ENCODE measurements at regions not wholly inside any gene's neighbourhood (a gene's known extent, or its start where the extent isn't known, plus 50 kb on each side); places are given as distances from the start of the nearest gene placed in this dataset.
A peak's percentile ranks its signal among the peaks of the same experiment; 100 is the strongest.

GRCh38 chr1:185495007-185495406, 178.0 kb upstream of the IVNS1ABP start:
- H3K27me3 ChIP-seq (ENCODE audit: control insufficient read depth in 1 of 2, insufficient read depth in 2 of 2, low read length in 2 of 2) = no peaks in the 10 kb centered on the region
- H3K9me3 ChIP-seq (ENCODE audit: control insufficient read depth in 1 of 2, low read length in 2 of 2) = no peaks in the 10 kb centered on the region
- H3K36me3 ChIP-seq (ENCODE audit: control insufficient read depth in 1 of 2, insufficient read depth in 2 of 2, low read length in 2 of 2) = no peaks in the 10 kb centered on the region
- H3K27ac ChIP-seq (ENCODE audit: low read depth, low read length) = no peak overlapping the region
- H3K4me3 ChIP-seq (ENCODE audit: low read depth in 1 of 2, low read length in 2 of 2) = no peak overlapping the region
- no peaks in the 10 kb centered on the region for H3K4me1 ChIP-seq (ENCODE audit: control insufficient read depth in 1 of 2, insufficient read depth in 2 of 2, low read length in 2 of 2)
- H3K9ac ChIP-seq (ENCODE audit: low read depth in 1 of 2, low read length in 2 of 2) = no peak overlapping the region

- H3K9me3 ChIP-seq (ENCODE audit: control insufficient read depth in 1 of 2, low read length in 2 of 2) = no peaks in the 10 kb centered on the region
- H3K4me3 ChIP-seq (ENCODE audit: low read depth in 1 of 2, low read length in 2 of 2) = no peak overlapping the region
- peaks cover 10% of the 10 kb centered on the region in 2 donors for H3K4me1 ChIP-seq (ENCODE audit: control insufficient read depth in 1 of 2, insufficient read depth in 2 of 2, low read length in 2 of 2)
- H3K27ac ChIP-seq (ENCODE audit: low read depth, low read length) = no peak overlapping the region
- no peak overlapping the region for H3K9ac ChIP-seq (ENCODE audit: low read depth in 1 of 2, low read length in 2 of 2)
- no peaks in the 10 kb centered on the region for H3K36me3 ChIP-seq (ENCODE audit: control insufficient read depth in 1 of 2, insufficient read depth in 2 of 2, low read length in 2 of 2)
- no peaks in the 10 kb centered on the region for H3K27me3 ChIP-seq (ENCODE audit: control insufficient read depth in 1 of 2, insufficient read depth in 2 of 2, low read length in 2 of 2)
These were observed 175.2 kb upstream of the IVNS1ABP start for GRCh38 chr1:185492089-185492825.

DNA sequence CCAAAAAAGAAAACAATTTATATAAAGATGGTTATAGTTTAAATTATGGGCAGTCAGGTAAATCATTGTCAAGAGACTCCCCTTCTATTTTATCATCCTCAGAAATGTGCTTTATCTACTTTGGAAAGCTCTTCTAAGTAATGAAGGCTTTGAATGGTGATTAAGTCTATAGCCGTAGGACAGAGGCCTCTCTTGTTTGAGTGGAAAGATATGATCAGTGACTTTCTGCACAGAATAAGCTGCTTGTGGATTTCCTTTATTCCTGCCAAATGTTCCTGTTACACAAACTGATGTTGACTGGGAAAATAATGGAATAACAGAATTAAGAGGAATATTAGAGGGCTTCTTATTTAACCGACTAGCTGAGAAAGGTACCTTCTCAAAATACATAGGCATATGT, 174.6 kb upstream of the IVNS1ABP start:
- Histone ChIP-seq H3K4me3 (ENCODE audit: low read depth in 1 of 2, low read length in 2 of 2) (no peak overlapping the region), H3K27ac (ENCODE audit: low read depth, low read length) (no peak overlapping the region)

DNA sequence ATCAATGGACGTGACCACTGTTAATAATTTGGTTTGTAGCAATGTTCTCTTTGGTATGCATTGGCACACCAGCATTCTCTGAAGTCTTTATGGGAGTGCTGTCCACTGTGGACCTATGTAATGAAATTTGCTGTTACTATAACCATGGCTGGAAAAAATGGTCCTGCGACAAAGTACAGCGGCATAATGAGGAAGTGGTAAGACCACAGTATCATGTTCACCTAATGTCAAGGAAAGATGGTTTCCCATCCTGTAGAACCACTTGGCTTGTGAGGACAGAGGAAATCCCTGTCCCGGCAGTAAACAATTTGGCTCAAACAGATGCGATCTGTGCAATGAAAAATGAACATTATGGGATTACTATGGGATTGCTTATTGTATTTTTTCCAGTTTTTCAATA, 173.9 kb upstream of the IVNS1ABP start:
- Histone ChIP-seq H3K4me1 (ENCODE audit: control insufficient read depth in 1 of 2, insufficient read depth in 2 of 2, low read length in 2 of 2) (peaks cover 10% of the 10 kb centered on the region in 2 donors), H3K36me3 (ENCODE audit: control insufficient read depth in 1 of 2, insufficient read depth in 2 of 2, low read length in 2 of 2) (no peaks in the 10 kb centered on the region), H3K9ac (ENCODE audit: low read depth in 1 of 2, low read length in 2 of 2) (no peak overlapping the region), H3K4me3 (ENCODE audit: low read depth in 1 of 2, low read length in 2 of 2) (no peak overlapping the region), H3K9me3 (ENCODE audit: control insufficient read depth in 1 of 2, low read length in 2 of 2) (no peaks in the 10 kb centered on the region), H3K27ac (ENCODE audit: low read depth, low read length) (no peak overlapping the region), H3K27me3 (ENCODE audit: control insufficient read depth in 1 of 2, insufficient read depth in 2 of 2, low read length in 2 of 2) (no peaks in the 10 kb centered on the region)

More for the DNA sequence above, 174.6 kb upstream of the IVNS1ABP start:
- no peaks in the 10 kb centered on the region for H3K27me3 ChIP-seq (ENCODE audit: control insufficient read depth in 1 of 2, insufficient read depth in 2 of 2, low read length in 2 of 2)
- H3K9me3 ChIP-seq (ENCODE audit: control insufficient read depth in 1 of 2, low read length in 2 of 2) = no peaks in the 10 kb centered on the region
- H3K9ac ChIP-seq (ENCODE audit: low read depth in 1 of 2, low read length in 2 of 2) = no peak overlapping the region
- H3K36me3 ChIP-seq (ENCODE audit: control insufficient read depth in 1 of 2, insufficient read depth in 2 of 2, low read length in 2 of 2) = no peaks in the 10 kb centered on the region
- peaks cover 10% of the 10 kb centered on the region in 2 donors for H3K4me1 ChIP-seq (ENCODE audit: control insufficient read depth in 1 of 2, insufficient read depth in 2 of 2, low read length in 2 of 2)

GRCh38 chr1:185489406-185489805, 172.4 kb upstream of the IVNS1ABP start:
- Histone ChIP-seq H3K36me3 (ENCODE audit: control insufficient read depth in 1 of 2, insufficient read depth in 2 of 2, low read length in 2 of 2) (no peaks in the 10 kb centered on the region), H3K27me3 (ENCODE audit: control insufficient read depth in 1 of 2, insufficient read depth in 2 of 2, low read length in 2 of 2) (no peaks in the 10 kb centered on the region), H3K9ac (ENCODE audit: low read depth in 1 of 2, low read length in 2 of 2) (no peak overlapping the region), H3K9me3 (ENCODE audit: control insufficient read depth in 1 of 2, low read length in 2 of 2) (no peaks in the 10 kb centered on the region), H3K4me1 (ENCODE audit: control insufficient read depth in 1 of 2, insufficient read depth in 2 of 2, low read length in 2 of 2) (peaks cover 10% of the 10 kb centered on the region in 2 donors), H3K27ac (ENCODE audit: low read depth, low read length) (no peak overlapping the region), H3K4me3 (ENCODE audit: low read depth in 1 of 2, low read length in 2 of 2) (no peak overlapping the region)

GRCh38 chr1:185488808-185489207, 171.8 kb upstream of the IVNS1ABP start:
- Histone ChIP-seq H3K9me3 (ENCODE audit: control insufficient read depth in 1 of 2, low read length in 2 of 2) (no peaks in the 10 kb centered on the region), H3K4me3 (ENCODE audit: low read depth in 1 of 2, low read length in 2 of 2) (no peak overlapping the region), H3K4me1 (ENCODE audit: control insufficient read depth in 1 of 2, insufficient read depth in 2 of 2, low read length in 2 of 2) (peaks cover 10% of the 10 kb centered on the region in 2 donors), H3K27ac (ENCODE audit: low read depth, low read length) (peak overlapping the region; percentile 30), H3K36me3 (ENCODE audit: control insufficient read depth in 1 of 2, insufficient read depth in 2 of 2, low read length in 2 of 2) (no peaks in the 10 kb centered on the region), H3K27me3 (ENCODE audit: control insufficient read depth in 1 of 2, insufficient read depth in 2 of 2, low read length in 2 of 2) (no peaks in the 10 kb centered on the region), H3K9ac (ENCODE audit: low read depth in 1 of 2, low read length in 2 of 2) (no peak overlapping the region)

GRCh38 chr1:185487936-185488335, 170.9 kb upstream of the IVNS1ABP start:
- Histone ChIP-seq H3K9ac (ENCODE audit: low read depth in 1 of 2, low read length in 2 of 2) (peak overlapping the region in 1 of 2 donors; percentile 25), H3K27me3 (ENCODE audit: control insufficient read depth in 1 of 2, insufficient read depth in 2 of 2, low read length in 2 of 2) (no peaks in the 10 kb centered on the region), H3K4me3 (ENCODE audit: low read depth in 1 of 2, low read length in 2 of 2) (no peak overlapping the region), H3K9me3 (ENCODE audit: control insufficient read depth in 1 of 2, low read length in 2 of 2) (no peaks in the 10 kb centered on the region), H3K4me1 (ENCODE audit: control insufficient read depth in 1 of 2, insufficient read depth in 2 of 2, low read length in 2 of 2) (peaks cover 10% of the 10 kb centered on the region in 2 donors), H3K27ac (ENCODE audit: low read depth, low read length) (peak overlapping the region; percentile 30), H3K36me3 (ENCODE audit: control insufficient read depth in 1 of 2, insufficient read depth in 2 of 2, low read length in 2 of 2) (no peaks in the 10 kb centered on the region)

- no peak overlapping the region for H3K4me3 ChIP-seq (ENCODE audit: low read depth in 1 of 2, low read length in 2 of 2)
- no peaks in the 10 kb centered on the region for H3K36me3 ChIP-seq (ENCODE audit: control insufficient read depth in 1 of 2, insufficient read depth in 2 of 2, low read length in 2 of 2)
- H3K27ac ChIP-seq (ENCODE audit: low read depth, low read length) = no peak overlapping the region
- no peaks in the 10 kb centered on the region for H3K9me3 ChIP-seq (ENCODE audit: control insufficient read depth in 1 of 2, low read length in 2 of 2)
- peaks cover 10% of the 10 kb centered on the region in 2 donors for H3K4me1 ChIP-seq (ENCODE audit: control insufficient read depth in 1 of 2, insufficient read depth in 2 of 2, low read length in 2 of 2)
- H3K27me3 ChIP-seq (ENCODE audit: control insufficient read depth in 1 of 2, insufficient read depth in 2 of 2, low read length in 2 of 2) = no peaks in the 10 kb centered on the region
- no peak overlapping the region for H3K9ac ChIP-seq (ENCODE audit: low read depth in 1 of 2, low read length in 2 of 2)
These were observed 170.0 kb upstream of the IVNS1ABP start for GRCh38 chr1:185487026-185487425.

DNA sequence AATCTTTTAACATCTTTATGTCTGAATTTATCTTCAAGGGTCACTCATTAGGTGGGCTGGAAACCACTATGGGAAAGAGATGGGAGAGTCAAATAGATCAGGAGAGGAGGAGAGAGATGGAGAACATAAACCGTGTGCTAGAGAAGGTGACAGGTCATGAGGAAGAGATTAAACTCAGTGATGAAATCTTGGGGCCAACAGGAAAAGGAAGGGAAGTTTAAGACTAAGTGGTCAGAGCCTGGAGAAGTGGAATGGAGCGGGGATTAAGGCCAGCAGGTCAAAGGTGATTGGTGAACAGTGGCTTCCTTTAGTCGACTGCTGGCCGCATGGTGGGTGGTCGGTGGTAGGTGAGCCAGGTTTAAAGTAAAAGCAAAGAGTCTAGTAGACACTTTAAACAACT, 169.3 kb upstream of the IVNS1ABP start:
- Histone ChIP-seq H3K4me1 (ENCODE audit: control insufficient read depth in 1 of 2, insufficient read depth in 2 of 2, low read length in 2 of 2) (peaks cover 10% of the 10 kb centered on the region in 2 donors), H3K9me3 (ENCODE audit: control insufficient read depth in 1 of 2, low read length in 2 of 2) (no peaks in the 10 kb centered on the region), H3K36me3 (ENCODE audit: control insufficient read depth in 1 of 2, insufficient read depth in 2 of 2, low read length in 2 of 2) (no peaks in the 10 kb centered on the region), H3K27ac (ENCODE audit: low read depth, low read length) (no peak overlapping the region), H3K9ac (ENCODE audit: low read depth in 1 of 2, low read length in 2 of 2) (no peak overlapping the region), H3K27me3 (ENCODE audit: control insufficient read depth in 1 of 2, insufficient read depth in 2 of 2, low read length in 2 of 2) (no peaks in the 10 kb centered on the region), H3K4me3 (ENCODE audit: low read depth in 1 of 2, low read length in 2 of 2) (no peak overlapping the region)

DNA sequence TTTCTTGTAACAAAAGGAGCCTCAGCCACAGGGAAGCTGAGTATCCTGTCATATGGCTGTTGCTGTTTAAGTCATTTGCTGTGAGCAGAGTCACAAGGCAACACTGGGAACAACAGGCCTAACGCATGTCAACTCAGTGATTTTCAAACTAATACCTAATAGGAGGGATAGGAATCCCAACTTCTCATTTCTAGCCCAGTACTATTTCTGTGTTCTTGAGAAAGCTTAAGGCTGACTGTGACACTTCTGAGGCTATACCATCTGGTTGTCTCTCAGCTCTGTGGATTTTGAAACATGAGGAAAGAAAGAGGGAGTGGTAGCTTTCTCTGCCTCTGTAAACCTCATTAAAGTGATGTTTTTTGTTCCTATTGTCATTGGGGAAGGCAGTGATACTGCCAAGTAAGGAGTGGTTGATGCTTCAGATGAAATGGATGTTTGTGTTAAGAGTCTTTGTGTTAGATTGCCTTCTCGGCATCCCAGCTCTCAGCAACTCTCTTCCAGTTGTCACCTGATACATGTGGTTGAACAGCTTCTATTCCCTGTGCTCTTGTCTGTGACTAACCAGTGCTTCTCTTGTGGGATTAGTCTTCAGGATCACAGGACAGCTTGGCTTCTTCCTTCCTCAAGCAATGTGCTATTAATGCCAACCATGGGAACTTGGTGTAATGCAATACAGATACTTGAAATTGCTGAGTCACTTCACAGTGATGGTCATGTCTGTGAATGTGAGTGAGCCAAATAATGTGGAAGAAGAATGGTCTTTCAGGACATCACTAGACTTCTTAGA, 166.8 kb upstream of the IVNS1ABP start:
- no peaks in the 10 kb centered on the region for H3K27me3 ChIP-seq (ENCODE audit: control insufficient read depth in 1 of 2, insufficient read depth in 2 of 2, low read length in 2 of 2)
- peaks cover 14 to 15% of the 10 kb centered on the region in 2 donors for H3K4me1 ChIP-seq (ENCODE audit: control insufficient read depth in 1 of 2, insufficient read depth in 2 of 2, low read length in 2 of 2)
- H3K9me3 ChIP-seq (ENCODE audit: control insufficient read depth in 1 of 2, low read length in 2 of 2) = no peaks in the 10 kb centered on the region
- no peak overlapping the region for H3K9ac ChIP-seq (ENCODE audit: low read depth in 1 of 2, low read length in 2 of 2)
- no peak overlapping the region for H3K4me3 ChIP-seq (ENCODE audit: low read depth in 1 of 2, low read length in 2 of 2)
- no peaks in the 10 kb centered on the region for H3K36me3 ChIP-seq (ENCODE audit: control insufficient read depth in 1 of 2, insufficient read depth in 2 of 2, low read length in 2 of 2)
- H3K27ac ChIP-seq (ENCODE audit: low read depth, low read length) = no peak overlapping the region
